Right lobe of liver (tissue), 6 donors: ENCODE measurements at regions not wholly inside any gene's neighbourhood (a gene's known extent, or its start where the extent isn't known, plus 50 kb on each side); places are given as distances from the start of the nearest gene placed in this dataset.

Experiments
- ATAC-seq, 4 donors: fragments of 200-7000 bp; cut with Tn5 transposase; one replicate each; pipeline ENCODE4 v1.9.1; 2020; ENCODE audit warnings: mild to moderate bottlenecking in 4 of 4, moderate library complexity in 4 of 4
- DNase-seq, 3 donors: peaks; one replicate each; pipeline ENCODE4 v3.0.0-alpha.2; 2020
- H3K27ac ChIP-seq, 3 donors: fragments of 200-600 bp; one replicate each; pipeline ENCODE4 v1.8.0; 2022
- H3K27me3 ChIP-seq, 2 donors: fragments of 200-600 bp; one replicate each; pipeline ENCODE4 v1.8.0; 2022
- H3K36me3 ChIP-seq, 4 donors: fragments of 200-600 bp; sonication (generic) in 1 of 4; one replicate each; pipeline versions ENCODE4 v1.5.1 to v1.8.0; 2017 to 2022; ENCODE audit warnings: control low read depth in 1 of 4
- H3K4me1 ChIP-seq, 4 donors: fragments of 200-600 bp; sonication (generic) in 1 of 4; one replicate each; pipeline versions ENCODE4 v1.5.1 to v1.8.0; 2017 to 2022; ENCODE audit warnings: control low read depth in 1 of 4
- H3K4me3 ChIP-seq, 3 donors: fragments of 200-600 bp; one replicate each; pipeline ENCODE4 v1.8.0; 2022
- H3K9me3 ChIP-seq, 4 donors: fragments of 200-600 bp; sonication (generic) in 1 of 4; one replicate each; pipeline versions ENCODE4 v1.5.1 to v1.8.0; 2017 to 2022; ENCODE audit warnings: control low read depth in 1 of 4
- CTCF ChIP-seq, 4 donors: fragments of 200-600 bp in 3 of 4; fragments of 450-650 bp in 1 of 4; IDR thresholded peaks; one replicate each; pipeline versions ENCODE4 v1.5.1 to v1.8.0; 2016 to 2022; ENCODE audit warnings: antibody characterized with exemption in 4 of 4, mild to moderate bottlenecking in 2 of 4
- POLR2A ChIP-seq: fragments of 450-650 bp; IDR thresholded peaks from one replicate; pipeline ENCODE4 v1.6.1; 2017; ENCODE audit warnings: antibody characterized with exemption, mild to moderate bottlenecking
- WGBS: methylation state at CpG from one replicate; pipeline ENCODE4 v1.1.6; 2018; ENCODE audit warnings: low coverage, low lambda C conversion rate; ENCODE audit not compliant: insufficient coverage; ENCODE audit errors: missing lambda C conversion rate; 5-methylcytosine and 5-hydroxymethylcytosine counted together
- intact Hi-C, 2 donors: fragments of 100-400 bp; cut with DNase I; formaldehyde crosslinking; loops; one replicate each; pipeline versions ENCODE4 v1.11.2 to v1.14.1; 2022
- donor health status: DM: no; HTN: yes; CAD: no.
- donor health status: DM: no; HTN: no; CAD: no.
- donor health status: DM: no; HTN: no; CAD: no.
- donor health status: DM: no; HTN: yes; CAD: no.
- donor health status: DM: no; HTN: yes; CAD: no.

- intact Hi-C loops: no loop called here
- no peak overlapping the region for H3K27ac ChIP-seq
- no peaks in the 10 kb centered on the region for H3K4me1 ChIP-seq
- 75% methylated on average over 3 of the region's 3 CpGs for WGBS
- TF ChIP-seq POLR2A: no peak
- TF ChIP-seq CTCF (IDR thresholded peaks at IDR 0.05): no peak
- ATAC-seq (no peak), DNase-seq (no peak)
- no peaks in the 10 kb centered on the region for H3K27me3 ChIP-seq
- no peaks in the 10 kb centered on the region for H3K36me3 ChIP-seq
- H3K9me3 ChIP-seq: no peaks in the 10 kb centered on the region
- H3K4me3 ChIP-seq: no peak overlapping the region
Observed at GRCh38 chr5:39762761-39763160, 338.0 kb upstream of the DAB2 start.

GRCh38 chr5:39761199-39761950 lies 336.6 kb upstream of the DAB2 start:
- Histone ChIP-seq H3K36me3 (no peaks in the 10 kb centered on the region), H3K4me1 (no peaks in the 10 kb centered on the region), H3K27ac (no peak overlapping the region), H3K4me3 (no peak overlapping the region), H3K27me3 (no peaks in the 10 kb centered on the region), H3K9me3 (no peaks in the 10 kb centered on the region)
- DNase-seq (no peak), ATAC-seq (no peak)
- WGBS: 68% methylated on average over 10 of the region's 10 CpGs
- intact Hi-C loops: no loop called here
- no peak for TF ChIP-seq POLR2A
- no peak for TF ChIP-seq CTCF (IDR thresholded peaks at IDR 0.05)

GRCh38 chr5:39760385-39761198 lies 335.8 kb upstream of the DAB2 start:
- TF ChIP-seq CTCF (IDR thresholded peaks at IDR 0.05) (no peak), POLR2A (no peak)
- Histone ChIP-seq H3K9me3 (no peaks in the 10 kb centered on the region), H3K4me1 (no peaks in the 10 kb centered on the region), H3K4me3 (no peak overlapping the region), H3K36me3 (no peaks in the 10 kb centered on the region), H3K27me3 (no peaks in the 10 kb centered on the region), H3K27ac (no peak overlapping the region)
- intact Hi-C loops: no loop called here
- no peak for DNase-seq
- ATAC-seq: no peak
- WGBS: 41% methylated on average over 5 of the region's 5 CpGs

GRCh38 chr5:39759701-39760100 lies 334.9 kb upstream of the DAB2 start:
- no peaks in the 10 kb centered on the region for H3K27me3 ChIP-seq
- H3K4me3 ChIP-seq: no peak overlapping the region
- no peak overlapping the region for H3K27ac ChIP-seq
- DNase-seq: no peak
- no peak for ATAC-seq
- no peaks in the 10 kb centered on the region for H3K4me1 ChIP-seq
- no peak for TF ChIP-seq POLR2A
- no peak for TF ChIP-seq CTCF (IDR thresholded peaks at IDR 0.05)
- H3K36me3 ChIP-seq: no peaks in the 10 kb centered on the region
- no peaks in the 10 kb centered on the region for H3K9me3 ChIP-seq
- intact Hi-C loops: no loop called here
